ENCODE measurements at regions not wholly inside any gene's neighbourhood (a gene's known extent, or its start where the extent isn't known, plus 50 kb on each side); places are given as distances from the start of the nearest gene placed in this dataset.

DNA sequence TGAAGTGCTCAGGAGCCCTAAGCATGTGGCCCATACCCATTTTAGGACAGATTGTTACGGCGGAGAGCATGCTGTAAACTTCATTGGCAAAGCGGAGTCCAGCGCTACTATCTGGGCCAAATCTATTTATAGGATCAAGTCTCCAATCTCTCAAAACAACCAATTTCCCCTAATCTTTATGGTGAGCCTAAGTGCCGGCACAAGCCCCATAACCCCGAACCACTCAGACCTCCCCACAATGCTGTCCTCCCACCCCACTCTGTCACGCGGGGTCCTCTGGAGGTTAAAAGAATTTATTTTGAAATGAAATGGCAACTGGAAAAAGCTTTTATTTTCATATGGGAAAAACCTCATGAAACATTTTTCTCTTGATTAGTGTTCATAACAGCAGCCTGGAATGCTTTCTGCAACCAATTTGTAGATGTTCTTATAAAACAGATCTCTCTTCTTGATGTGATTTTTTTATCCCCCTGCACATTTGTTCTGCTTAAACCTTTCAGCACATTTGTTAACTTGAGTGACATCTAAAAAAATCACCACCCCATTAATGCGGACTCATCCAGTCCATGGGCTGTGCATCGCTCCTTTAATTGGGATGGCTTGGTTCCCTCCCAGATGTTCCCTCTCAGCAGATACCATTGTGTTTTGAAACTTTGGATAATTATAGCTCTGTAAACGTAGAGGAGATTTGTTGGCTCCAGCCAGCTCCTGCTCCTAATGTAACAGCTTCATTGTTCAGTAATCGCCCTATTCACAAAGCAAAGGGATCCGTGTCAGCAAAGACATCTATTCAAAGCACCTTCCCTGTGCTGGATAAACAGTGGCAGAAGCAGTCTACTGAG, 323.6 kb downstream of the CD83 start:
- 50 to 62% methylated on average over 11 to 13 of the region's 13 CpGs for WGBS, 2 experiments
- Histone ChIP-seq H3K4me3 (ENCODE audit: insufficient read depth, low read depth, low read length) (no peak overlapping the region), H3K4me1 (ENCODE audit: control insufficient read depth, insufficient read depth, low read length) (peaks cover 23% of the 10 kb centered on the region), H3K27ac (ENCODE audit: insufficient read depth, low read depth, low read length, poor library complexity, severe bottlenecking) (peak overlapping the region; percentile 12), H3K9me3 (ENCODE audit: control insufficient read depth, low read length) (no peaks in the 10 kb centered on the region), H3K27me3 (ENCODE audit: control insufficient read depth, insufficient read depth, low read length, poor library complexity, severe bottlenecking) (no peaks in the 10 kb centered on the region), H3K36me3 (ENCODE audit: control insufficient read depth, insufficient read depth, low read length) (no peaks in the 10 kb centered on the region)

DNA sequence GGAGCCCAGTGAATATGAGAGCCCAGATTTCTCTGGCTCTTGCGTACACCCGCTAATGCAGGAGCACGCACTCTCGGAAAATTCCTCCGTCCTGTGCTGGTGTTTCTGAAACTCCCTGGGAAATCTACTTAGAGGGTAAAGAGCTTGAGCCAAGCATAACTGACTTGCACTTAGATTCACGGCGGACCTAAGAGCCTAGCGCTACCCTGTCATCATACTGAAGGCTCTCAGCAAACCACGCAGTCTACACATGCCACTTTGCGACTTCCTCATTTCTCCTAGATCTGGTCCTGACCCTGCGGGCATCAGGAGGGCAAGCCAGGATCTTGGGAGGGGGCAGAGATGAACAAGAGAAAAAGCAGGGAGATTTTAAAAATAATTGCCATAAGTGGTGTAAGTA, 324.7 kb downstream of the CD83 start:
- H3K36me3 ChIP-seq (ENCODE audit: control insufficient read depth, insufficient read depth, low read length): no peaks in the 10 kb centered on the region
- H3K9me3 ChIP-seq (ENCODE audit: control insufficient read depth, low read length): no peaks in the 10 kb centered on the region
- no peak overlapping the region for H3K4me3 ChIP-seq (ENCODE audit: insufficient read depth, low read depth, low read length)
- no peak overlapping the region for H3K27ac ChIP-seq (ENCODE audit: insufficient read depth, low read depth, low read length, poor library complexity, severe bottlenecking)
- peaks cover 20% of the 10 kb centered on the region for H3K4me1 ChIP-seq (ENCODE audit: control insufficient read depth, insufficient read depth, low read length)
- no peaks in the 10 kb centered on the region for H3K27me3 ChIP-seq (ENCODE audit: control insufficient read depth, insufficient read depth, low read length, poor library complexity, severe bottlenecking)
- 93 to 96% methylated on average over 11 of the region's 11 CpGs for WGBS, 2 experiments

DNA sequence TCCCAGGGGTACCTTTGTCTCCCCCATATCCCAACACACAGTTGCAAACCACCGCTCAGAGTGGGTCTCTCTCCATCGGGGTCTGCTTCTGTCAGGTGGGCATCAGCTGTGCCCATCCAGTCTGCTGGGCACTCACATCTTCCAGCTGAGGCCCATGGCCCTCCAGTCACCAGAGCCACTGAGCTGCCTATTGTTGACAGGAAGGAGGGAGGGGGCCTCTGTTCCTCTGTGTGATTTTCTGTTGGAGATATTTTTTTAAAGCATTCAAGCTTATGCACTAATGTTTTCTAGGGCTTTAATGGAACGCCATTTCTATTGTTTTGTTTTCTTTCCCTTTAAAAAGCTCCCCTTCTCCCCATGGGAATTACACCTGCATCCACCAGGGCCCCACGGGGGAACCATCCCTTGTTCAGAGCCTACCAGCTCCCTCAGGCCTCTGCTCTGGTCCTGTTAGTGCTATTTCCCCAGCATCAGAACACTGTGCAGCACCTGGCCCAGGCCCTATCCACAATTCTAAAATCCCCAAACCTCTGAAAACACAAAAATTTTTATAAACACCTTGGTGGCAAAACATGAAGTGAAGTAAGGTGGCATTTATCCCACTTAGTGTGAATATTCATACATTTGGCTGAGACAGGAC, 326.2 kb downstream of the CD83 start:
- Histone ChIP-seq H3K27me3 (ENCODE audit: control insufficient read depth, insufficient read depth, low read length, poor library complexity, severe bottlenecking) (no peaks in the 10 kb centered on the region), H3K27ac (ENCODE audit: insufficient read depth, low read depth, low read length, poor library complexity, severe bottlenecking) (no peak overlapping the region), H3K4me1 (ENCODE audit: control insufficient read depth, insufficient read depth, low read length) (peaks cover 20% of the 10 kb centered on the region), H3K4me3 (ENCODE audit: insufficient read depth, low read depth, low read length) (no peak overlapping the region), H3K9me3 (ENCODE audit: control insufficient read depth, low read length) (no peaks in the 10 kb centered on the region), H3K36me3 (ENCODE audit: control insufficient read depth, insufficient read depth, low read length) (no peaks in the 10 kb centered on the region)
- 82 to 84% methylated on average over 4 of the region's 4 CpGs for WGBS, 2 experiments

DNA sequence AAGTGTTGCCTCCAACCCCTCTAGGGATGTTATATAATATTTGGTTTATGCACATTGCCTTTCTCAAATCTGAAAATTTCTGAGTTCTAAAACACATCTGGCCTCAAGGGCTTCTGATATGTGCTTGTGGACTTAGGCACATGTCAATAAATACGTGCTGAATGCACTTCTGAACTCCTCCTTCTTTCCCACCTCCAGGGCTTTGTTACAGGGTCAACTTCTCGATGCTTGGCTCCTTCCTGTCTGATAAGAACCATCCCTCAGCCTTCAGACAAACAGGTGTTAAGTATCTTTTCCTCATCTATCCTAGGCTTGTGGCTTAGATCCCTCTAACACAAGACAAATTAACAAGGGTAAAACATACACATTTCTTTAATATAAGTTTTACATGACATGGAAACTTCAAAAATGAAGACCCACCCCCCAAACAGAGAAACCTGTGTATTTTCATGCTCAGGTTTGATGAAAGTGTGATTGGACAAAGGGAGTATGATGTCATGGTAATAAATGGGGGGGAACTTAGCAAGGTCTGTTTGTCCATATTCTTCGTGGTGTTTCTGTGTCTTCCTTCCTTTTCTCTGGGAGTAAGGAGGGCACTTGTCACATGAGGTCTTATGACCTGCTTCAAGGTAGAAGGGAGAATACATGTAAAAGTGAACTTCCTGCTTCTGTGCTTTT, 326.9 kb downstream of the CD83 start:
- Histone ChIP-seq H3K9me3 (ENCODE audit: control insufficient read depth, low read length) (no peaks in the 10 kb centered on the region), H3K27ac (ENCODE audit: insufficient read depth, low read depth, low read length, poor library complexity, severe bottlenecking) (no peak overlapping the region), H3K4me3 (ENCODE audit: insufficient read depth, low read depth, low read length) (no peak overlapping the region), H3K4me1 (ENCODE audit: control insufficient read depth, insufficient read depth, low read length) (peaks cover 21% of the 10 kb centered on the region), H3K36me3 (ENCODE audit: control insufficient read depth, insufficient read depth, low read length) (no peaks in the 10 kb centered on the region), H3K27me3 (ENCODE audit: control insufficient read depth, insufficient read depth, low read length, poor library complexity, severe bottlenecking) (no peaks in the 10 kb centered on the region)
- WGBS, 2 experiments: 90 to 93% methylated on average over 3 of the region's 3 CpGs

DNA sequence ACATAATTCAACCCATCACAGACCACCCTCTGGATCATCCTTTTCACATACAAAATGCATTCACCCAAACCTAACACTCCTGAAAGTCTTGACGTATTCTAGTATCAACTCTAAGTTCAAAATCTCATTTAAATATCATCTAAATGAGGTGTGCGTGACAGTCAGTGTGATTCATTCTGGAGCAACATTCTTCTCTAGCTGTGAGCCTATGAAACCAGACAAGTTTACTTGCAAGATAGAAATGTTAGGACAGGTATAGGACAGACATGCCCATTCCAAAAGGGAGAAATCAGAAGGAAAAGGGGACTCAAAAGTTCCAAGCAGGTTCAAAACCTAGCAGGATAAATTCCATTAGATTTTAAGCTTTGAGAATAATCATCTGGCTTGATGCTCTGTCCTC, 329.7 kb downstream of the CD83 start:
- Histone ChIP-seq H3K9me3 (ENCODE audit: control insufficient read depth, low read length) (no peaks in the 10 kb centered on the region), H3K4me3 (ENCODE audit: insufficient read depth, low read depth, low read length) (no peak overlapping the region), H3K27me3 (ENCODE audit: control insufficient read depth, insufficient read depth, low read length, poor library complexity, severe bottlenecking) (peaks cover 3% of the 10 kb centered on the region), H3K27ac (ENCODE audit: insufficient read depth, low read depth, low read length, poor library complexity, severe bottlenecking) (no peak overlapping the region), H3K4me1 (ENCODE audit: control insufficient read depth, insufficient read depth, low read length) (peaks cover 15% of the 10 kb centered on the region), H3K36me3 (ENCODE audit: control insufficient read depth, insufficient read depth, low read length) (no peaks in the 10 kb centered on the region)
- 94 to 96% methylated on average over 2 of the region's 2 CpGs for WGBS, 2 experiments

DNA sequence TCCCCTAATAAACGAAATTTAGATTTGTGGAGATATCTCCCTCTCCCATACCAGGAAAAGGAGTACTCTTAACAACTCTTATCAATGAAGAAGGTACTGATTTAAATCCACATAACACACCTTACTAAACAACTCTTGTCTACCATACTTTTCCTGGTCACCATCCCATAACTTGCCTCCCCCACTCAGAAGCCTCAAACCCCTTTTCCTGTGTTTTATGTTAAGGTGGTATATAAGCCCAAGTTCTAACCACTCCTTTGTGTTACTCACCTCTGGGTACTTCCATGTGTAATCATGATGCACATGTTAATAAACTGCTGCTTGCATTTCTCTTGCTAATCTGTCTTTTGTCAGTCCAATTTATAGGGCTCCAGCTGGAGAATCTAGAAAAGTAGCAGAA, 330.7 kb downstream of the CD83 start:
- Histone ChIP-seq H3K4me3 (ENCODE audit: insufficient read depth, low read depth, low read length) (no peak overlapping the region), H3K27me3 (ENCODE audit: control insufficient read depth, insufficient read depth, low read length, poor library complexity, severe bottlenecking) (peaks cover 3% of the 10 kb centered on the region), H3K9me3 (ENCODE audit: control insufficient read depth, low read length) (no peaks in the 10 kb centered on the region), H3K36me3 (ENCODE audit: control insufficient read depth, insufficient read depth, low read length) (no peaks in the 10 kb centered on the region), H3K27ac (ENCODE audit: insufficient read depth, low read depth, low read length, poor library complexity, severe bottlenecking) (no peak overlapping the region), H3K4me1 (ENCODE audit: control insufficient read depth, insufficient read depth, low read length) (peaks cover 14% of the 10 kb centered on the region)
- WGBS, 2 experiments: 96 to 100% methylated on average over 1 of the region's 1 CpG

DNA sequence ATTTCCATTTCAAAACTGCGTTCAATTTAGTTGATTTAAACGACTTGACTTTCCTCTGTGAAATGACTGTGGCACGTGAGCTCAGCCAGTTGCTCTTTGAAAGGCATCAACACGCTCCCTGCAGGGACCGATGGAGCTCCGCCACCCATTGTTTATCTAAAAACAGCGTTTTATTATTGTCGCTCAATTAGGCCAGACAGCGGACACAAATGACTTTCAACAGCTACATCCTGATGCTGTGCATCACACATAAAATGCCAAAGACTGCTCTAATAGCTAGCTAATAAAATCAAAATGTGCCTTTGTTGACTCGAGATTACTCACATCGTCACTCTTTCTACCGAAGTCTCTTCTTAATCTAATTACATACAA, 332.5 kb downstream of the CD83 start:
- peaks cover 10% of the 10 kb centered on the region for H3K4me1 ChIP-seq (ENCODE audit: control insufficient read depth, insufficient read depth, low read length)
- H3K27me3 ChIP-seq (ENCODE audit: control insufficient read depth, insufficient read depth, low read length, poor library complexity, severe bottlenecking): peaks cover 3% of the 10 kb centered on the region
- no peaks in the 10 kb centered on the region for H3K36me3 ChIP-seq (ENCODE audit: control insufficient read depth, insufficient read depth, low read length)
- H3K27ac ChIP-seq (ENCODE audit: insufficient read depth, low read depth, low read length, poor library complexity, severe bottlenecking): no peak overlapping the region
- H3K9me3 ChIP-seq (ENCODE audit: control insufficient read depth, low read length): no peaks in the 10 kb centered on the region
- no peak overlapping the region for H3K4me3 ChIP-seq (ENCODE audit: insufficient read depth, low read depth, low read length)
- WGBS, 2 experiments: 51% methylated on average over 12 of the region's 12 CpGs

DNA sequence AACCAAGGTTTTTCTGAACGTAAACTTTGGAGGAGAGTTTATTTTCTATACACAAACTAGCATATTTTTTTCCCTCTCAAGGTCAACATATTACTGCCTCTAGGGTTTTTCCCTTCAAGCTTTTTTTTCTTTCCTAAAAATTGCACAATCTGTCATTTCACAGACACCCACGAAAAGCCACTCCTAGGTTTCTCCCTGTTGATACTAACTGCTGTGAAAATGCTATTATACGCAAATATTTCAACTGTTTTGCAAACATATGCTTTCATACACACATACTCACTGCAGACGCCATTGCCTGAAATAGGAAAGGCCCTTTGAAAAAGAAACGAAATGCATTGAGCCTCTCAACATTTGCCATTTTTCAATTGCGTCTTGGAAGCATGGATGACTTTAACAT, 333.0 kb downstream of the CD83 start:
- peaks cover 3% of the 10 kb centered on the region for H3K27me3 ChIP-seq (ENCODE audit: control insufficient read depth, insufficient read depth, low read length, poor library complexity, severe bottlenecking)
- H3K27ac ChIP-seq (ENCODE audit: insufficient read depth, low read depth, low read length, poor library complexity, severe bottlenecking): no peak overlapping the region
- no peaks in the 10 kb centered on the region for H3K9me3 ChIP-seq (ENCODE audit: control insufficient read depth, low read length)
- peaks cover 10% of the 10 kb centered on the region for H3K4me1 ChIP-seq (ENCODE audit: control insufficient read depth, insufficient read depth, low read length)
- no peaks in the 10 kb centered on the region for H3K36me3 ChIP-seq (ENCODE audit: control insufficient read depth, insufficient read depth, low read length)
- H3K4me3 ChIP-seq (ENCODE audit: insufficient read depth, low read depth, low read length): no peak overlapping the region
- WGBS, 2 experiments: 85 to 91% methylated on average over 6 of the region's 6 CpGs

DNA sequence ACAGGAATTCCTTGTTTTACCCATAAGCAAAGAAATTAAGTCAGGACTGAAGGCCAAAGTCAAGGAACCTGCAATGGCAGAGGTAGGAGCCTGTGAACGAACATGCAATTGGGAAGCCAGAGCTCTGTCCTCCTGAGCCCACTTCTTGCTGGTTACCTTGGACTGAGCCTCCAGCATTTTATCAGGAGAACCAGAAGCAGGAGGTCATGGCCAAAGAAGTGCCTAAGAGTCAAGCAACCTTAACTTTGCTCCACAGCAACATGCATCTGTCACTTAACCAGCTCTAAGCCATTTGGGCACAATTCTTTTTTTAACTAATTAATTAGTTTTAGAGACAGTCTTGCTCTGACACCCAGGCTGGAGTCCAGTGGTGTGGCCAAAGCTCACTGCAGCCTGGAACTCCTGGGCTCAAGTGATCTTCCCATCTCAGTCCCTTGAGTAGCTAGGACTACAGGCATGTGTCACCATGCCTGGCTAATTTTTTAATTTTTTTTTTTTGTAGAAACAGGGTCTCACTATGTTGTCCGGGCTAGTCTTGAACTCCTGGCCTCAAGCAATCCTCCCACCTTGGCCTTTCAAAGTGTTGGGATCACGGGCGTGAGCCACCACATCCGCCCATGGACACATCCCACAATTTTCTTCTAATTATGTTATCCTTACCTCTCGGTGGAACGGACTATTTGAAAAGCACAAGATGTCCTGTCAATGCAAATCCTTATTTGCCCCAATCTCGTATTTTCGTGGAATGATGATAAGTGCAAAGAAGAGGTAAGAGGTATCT, 334.2 kb downstream of the CD83 start:
- no peaks in the 10 kb centered on the region for H3K9me3 ChIP-seq (ENCODE audit: control insufficient read depth, low read length)
- H3K4me3 ChIP-seq (ENCODE audit: insufficient read depth, low read depth, low read length): no peak overlapping the region
- WGBS, 2 experiments: 95 to 97% methylated on average over 9 of the region's 9 CpGs
- H3K27ac ChIP-seq (ENCODE audit: insufficient read depth, low read depth, low read length, poor library complexity, severe bottlenecking): no peak overlapping the region
- H3K36me3 ChIP-seq (ENCODE audit: control insufficient read depth, insufficient read depth, low read length): no peaks in the 10 kb centered on the region
- H3K27me3 ChIP-seq (ENCODE audit: control insufficient read depth, insufficient read depth, low read length, poor library complexity, severe bottlenecking): peaks cover 3% of the 10 kb centered on the region
- peaks cover 10% of the 10 kb centered on the region for H3K4me1 ChIP-seq (ENCODE audit: control insufficient read depth, insufficient read depth, low read length)
